GM19099 (cell line): ENCODE measurements at regions not wholly inside any gene's neighbourhood (a gene's known extent, or its start where the extent isn't known, plus 50 kb on each side); places are given as distances from the start of the nearest gene placed in this dataset.

ENCODE experiments used
- POLR2A ChIP-seq: IDR thresholded peaks from 3 replicates; pipeline ENCODE4 v1.6.1; 2011; ENCODE audit warnings: low read depth; ENCODE audit not compliant: insufficient read length; ENCODE audit errors: extremely low read depth

DNA sequence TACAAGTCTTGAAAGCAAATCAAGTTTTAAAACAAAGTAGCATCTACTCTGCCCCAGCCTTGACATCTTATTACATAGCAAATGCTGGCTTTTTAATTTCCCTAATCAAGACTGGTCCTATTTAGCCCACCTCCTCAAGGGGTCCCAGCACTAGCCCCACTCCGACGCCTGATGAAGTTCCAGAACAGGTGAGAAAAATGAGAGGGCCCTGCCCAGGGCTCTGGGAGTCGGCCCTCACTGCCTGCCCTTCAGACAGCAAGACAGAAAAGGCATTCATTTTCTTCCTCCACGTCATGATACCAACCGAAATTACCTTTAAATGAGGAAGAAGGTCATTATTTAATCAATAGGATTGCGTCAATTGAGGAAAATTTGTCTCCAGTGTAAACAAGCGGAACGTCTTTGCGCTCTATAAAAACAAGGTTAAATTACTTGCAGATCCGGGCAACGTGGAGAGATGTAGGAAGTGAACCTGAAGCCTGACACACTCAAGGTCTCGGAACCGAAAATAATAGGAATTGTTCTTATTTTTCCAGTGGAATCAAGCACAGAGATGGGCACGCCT lies 170.6 kb upstream of the PKDCC start:
- no peak for TF ChIP-seq POLR2A

DNA sequence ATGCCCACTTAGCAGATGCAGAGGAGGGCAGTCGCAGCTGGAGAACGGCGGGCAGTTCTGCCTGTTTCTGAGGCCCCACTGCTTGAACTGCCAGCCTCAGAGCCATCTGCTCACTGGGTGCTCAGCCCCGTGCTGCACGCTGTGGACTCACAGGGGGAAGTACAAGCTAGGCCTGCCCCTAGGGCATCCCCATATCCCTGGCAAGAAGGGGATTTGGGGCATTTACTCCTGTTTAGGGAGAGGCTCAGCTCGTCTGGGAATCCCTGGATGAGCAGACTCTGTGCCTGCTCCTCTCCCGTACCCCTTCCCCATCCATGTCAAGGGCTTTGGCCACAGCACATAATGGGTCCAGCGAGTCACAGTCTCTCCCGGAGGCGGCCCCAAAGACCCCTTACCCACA lies 169.8 kb upstream of the PKDCC start:
- no peak for TF ChIP-seq POLR2A

DNA sequence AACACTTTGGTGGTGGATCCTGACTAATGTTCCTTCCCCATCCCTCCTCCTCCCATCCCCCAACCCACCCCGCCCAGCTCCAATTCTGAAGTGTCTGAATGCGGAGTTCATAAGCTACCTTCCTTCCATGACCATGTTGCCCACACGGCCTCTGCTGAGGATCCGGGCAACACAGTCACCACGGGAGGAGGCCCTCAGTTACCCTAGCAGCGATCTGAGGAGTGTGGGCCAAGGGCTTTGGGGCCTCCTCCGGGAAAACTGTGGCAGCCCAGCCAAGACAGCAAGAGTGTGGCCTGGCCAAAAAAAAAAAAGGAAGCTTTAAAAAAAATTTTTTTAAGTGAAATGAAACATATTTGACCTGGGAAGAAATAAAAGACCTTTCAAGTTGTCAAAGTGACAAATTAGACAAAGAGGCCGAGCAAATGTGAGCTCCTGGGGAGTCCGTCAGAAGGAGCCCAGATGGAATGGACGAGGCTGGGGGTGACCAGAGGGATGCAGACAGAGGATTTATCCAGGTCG lies 169.0 kb upstream of the PKDCC start:
- no peak for TF ChIP-seq POLR2A

DNA sequence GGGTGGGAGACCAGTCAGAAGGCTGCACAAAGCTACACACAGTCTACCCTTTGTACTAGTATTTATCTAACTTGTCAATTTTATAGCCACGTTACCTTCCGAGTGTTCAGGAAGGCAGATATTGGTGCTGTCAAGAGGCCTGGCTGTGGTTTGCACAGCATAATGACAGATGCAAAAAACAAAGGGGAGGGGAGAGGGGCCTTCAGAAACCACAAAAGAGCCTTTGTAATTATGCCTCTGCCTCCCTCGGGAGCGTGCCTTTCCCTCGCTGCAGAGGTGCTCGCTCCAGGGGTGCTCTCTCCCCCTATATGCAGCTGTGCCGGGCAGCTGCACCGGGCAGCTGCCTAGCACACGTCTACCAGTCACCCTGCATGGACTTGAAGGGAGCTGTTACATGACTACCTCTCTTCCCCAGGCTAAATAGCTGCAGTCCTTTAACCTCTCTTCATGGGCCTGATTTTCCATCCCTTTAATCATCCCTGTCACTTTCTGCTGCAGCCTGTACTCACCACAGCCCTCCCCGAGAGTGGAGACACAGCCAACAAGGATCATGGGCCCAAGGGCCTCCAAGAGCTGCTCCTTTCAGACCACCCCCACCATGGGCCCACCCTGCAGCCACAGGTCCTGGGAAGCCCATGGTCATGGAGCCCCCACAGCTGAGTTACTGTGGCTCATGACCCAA lies 168.4 kb upstream of the PKDCC start:
- TF ChIP-seq POLR2A: no peak

DNA sequence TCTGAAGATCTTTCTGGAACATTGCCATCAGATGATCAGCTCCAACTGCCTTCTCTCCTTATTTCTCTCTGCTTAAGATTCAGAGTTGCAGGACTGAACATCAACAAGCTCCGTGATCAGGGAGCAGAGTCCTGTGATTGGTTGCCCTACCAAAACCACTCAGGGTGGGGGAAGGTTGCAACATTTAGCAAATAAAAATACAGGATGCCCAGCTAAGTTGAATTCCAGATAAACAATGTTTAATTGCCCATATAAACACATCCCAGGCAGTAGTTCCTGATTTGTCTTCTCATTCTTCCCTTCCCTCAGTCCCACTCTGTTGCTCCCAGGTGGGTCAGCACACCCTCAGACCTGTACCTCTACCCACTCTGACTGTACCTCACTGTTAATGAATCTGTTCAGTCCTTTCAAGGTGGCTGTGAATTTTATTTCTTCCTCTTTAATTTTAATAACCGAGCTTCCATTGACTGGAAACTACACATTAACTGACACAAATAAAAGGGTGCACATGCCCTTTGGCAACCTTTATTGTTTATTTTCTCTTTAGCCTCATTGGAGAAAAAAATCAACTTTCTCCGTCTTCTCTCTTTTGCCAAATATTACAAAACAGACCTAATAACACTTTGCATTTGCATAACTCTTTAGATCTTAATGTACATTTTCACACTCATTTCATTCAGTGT lies 167.1 kb upstream of the PKDCC start:
- TF ChIP-seq POLR2A: no peak

DNA sequence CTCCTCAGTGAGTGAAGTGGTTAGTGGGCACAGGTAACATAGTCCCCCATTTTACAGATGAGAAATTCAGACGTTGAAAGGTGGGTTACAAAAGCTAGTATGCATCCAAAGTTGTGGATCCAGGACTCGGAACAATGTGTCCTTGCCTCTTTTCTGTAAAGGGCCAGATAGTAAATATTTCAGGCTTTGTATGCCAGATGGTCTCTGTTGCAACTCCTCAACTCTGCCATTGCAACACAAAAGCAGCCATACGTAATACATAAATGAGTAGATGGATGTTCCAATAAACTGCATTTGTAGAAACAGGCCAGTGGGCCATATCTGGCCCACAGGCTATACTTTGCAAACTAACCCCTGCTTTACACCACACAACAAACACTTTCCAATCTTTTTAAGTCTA lies 166.6 kb upstream of the PKDCC start:
- TF ChIP-seq POLR2A: no peak

DNA sequence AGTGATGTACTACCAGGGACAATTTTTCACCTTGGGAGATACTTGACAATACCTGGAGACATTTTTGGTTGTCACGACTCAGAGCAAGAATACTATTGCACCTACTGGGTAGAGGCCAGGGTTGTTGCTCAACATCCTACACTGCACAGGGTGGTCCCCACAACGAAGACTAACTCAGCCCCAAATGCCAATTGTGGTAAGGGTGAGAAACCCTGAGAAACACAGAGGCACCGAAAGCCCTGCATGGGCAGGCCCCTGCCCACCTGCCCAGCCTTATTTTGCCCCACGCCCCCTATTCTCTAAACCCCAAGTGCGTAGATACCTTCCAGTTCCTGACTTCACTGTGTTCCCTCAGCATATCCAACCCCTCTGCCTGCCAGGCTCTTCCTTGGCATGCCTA lies 163.1 kb upstream of the PKDCC start:
- no peak for TF ChIP-seq POLR2A

DNA sequence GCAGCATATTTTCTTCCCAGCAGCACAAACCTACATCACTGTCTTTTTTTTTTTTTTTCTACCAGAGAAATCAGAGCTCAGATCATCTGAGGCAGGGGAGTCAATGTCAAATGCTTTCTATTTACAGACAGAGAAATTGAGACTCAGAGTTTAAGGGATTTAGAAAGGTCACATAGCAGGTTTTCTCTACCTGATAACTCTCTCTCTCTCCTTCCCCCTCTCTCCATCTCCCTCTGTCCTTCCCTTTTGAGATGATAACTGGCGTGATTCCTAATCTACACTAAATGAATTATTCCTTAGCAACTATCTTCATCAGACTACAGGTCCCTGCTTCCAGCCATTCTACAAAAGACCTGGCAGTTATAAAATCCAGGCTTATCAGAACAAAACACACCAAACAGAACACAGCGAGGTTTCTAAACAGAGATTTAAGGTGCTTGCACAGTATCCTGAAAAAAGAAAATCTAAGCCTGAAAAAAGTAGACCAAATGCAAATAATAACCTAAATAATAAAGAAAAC lies 161.6 kb upstream of the PKDCC start:
- no peak for TF ChIP-seq POLR2A

DNA sequence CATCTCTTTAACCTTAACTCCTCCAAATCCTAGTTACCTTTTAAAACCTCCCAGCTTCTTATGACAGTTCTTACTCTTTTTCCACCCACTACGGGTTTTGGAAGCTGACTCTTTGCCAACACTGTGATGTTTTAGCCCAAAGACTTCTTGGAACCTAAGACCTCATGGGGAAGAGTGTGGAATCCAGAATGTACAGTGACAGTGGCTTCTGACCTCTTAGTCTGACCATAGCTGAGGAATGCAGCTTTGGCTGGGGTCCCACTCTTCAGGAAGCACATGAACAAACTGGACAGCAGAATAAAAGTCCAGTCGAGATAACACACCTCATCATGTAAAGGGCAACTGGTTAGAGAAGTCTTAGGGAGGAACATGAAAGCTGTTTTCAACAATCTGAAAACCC lies 161.1 kb upstream of the PKDCC start:
- TF ChIP-seq POLR2A: no peak

DNA sequence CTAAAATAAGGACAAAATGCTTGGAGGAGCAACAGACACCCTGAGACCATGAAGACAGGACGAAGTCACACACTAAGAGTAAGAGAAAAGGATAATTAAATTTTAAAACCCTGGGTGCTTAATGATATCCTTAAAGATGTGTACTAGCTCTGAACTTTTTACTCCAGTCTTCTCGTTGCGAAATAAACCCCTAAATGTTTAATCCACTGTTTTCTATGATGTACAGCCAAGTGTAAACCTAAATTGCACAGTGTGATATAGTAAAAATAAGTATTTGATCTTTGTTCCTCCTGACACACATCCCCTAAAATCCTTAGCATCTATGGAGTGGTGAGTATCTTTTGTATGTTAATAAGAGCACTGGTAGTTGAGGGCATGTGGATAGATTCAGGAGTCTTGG lies 157.5 kb upstream of the PKDCC start:
- TF ChIP-seq POLR2A: no peak

DNA sequence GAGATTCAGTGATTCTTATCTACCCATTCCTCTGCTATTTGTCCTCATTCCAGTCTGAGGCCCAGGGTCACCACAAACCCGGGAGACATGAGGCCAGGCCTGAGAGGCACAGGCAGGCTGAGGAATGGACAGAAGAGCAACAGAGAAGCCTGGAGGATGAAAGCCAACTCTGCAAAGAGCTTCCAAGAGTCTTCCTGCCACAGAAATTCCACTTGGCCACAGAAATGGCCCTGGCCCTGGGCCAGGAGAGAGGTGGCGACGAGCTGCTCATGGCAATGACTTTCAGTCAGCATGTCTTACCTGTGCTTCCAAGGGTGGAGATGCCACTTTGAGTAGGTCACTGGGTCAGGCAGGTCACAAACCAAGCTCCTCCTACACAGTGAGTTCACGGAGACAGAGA lies 155.3 kb upstream of the PKDCC start:
- no peak for TF ChIP-seq POLR2A

DNA sequence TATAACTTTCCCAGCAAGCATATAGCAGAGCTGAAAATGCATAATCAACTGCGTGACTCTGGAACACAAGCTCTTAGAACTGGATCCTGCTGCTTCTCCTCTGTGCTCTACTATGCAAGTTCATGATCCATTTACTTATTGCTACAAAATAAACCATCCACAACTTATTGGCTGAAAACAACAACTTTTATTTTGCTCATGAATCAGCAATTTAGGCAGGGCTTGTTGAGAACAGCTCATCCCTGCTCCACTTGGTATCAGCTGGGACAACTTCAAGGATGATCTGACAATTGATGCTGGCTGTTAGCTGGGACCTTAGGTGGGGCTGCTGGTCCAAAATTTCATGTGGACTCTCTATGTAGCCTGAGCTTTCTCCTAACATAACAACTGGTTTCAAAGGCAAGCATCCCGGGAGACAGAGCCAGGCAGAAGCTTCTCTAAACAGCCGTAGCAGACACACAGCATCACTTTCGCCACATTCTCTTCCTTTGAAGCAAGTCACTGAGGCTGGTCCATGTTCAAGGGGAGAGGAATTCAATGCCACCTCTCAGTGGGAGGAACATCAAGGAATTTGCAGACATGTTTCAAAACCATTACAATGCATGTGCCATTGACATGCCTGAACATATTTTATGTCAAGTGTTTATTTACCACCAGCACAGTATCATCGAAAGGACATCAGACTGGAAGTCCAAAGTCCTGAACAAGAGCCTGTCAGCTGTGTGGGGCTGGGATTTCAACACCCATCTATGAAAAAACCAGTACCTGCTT lies 153.1 kb upstream of the PKDCC start:
- no peak for TF ChIP-seq POLR2A

DNA sequence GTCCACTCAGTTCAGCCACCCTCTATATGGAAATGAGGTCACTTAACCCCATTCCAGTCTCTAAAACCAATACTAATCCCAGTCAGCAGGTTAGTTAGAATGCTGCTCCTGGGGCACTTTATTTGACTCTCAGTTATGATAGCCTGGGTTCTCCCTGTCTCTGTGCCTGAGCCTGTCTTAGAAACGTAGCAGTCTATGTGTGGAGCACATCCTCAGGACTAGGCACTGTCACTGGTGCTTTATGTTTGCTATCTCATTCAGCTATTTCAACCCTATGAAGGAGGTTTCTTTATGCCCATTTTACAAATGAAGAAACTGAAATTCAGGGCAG lies 152.5 kb upstream of the PKDCC start:
- TF ChIP-seq POLR2A: no peak

DNA sequence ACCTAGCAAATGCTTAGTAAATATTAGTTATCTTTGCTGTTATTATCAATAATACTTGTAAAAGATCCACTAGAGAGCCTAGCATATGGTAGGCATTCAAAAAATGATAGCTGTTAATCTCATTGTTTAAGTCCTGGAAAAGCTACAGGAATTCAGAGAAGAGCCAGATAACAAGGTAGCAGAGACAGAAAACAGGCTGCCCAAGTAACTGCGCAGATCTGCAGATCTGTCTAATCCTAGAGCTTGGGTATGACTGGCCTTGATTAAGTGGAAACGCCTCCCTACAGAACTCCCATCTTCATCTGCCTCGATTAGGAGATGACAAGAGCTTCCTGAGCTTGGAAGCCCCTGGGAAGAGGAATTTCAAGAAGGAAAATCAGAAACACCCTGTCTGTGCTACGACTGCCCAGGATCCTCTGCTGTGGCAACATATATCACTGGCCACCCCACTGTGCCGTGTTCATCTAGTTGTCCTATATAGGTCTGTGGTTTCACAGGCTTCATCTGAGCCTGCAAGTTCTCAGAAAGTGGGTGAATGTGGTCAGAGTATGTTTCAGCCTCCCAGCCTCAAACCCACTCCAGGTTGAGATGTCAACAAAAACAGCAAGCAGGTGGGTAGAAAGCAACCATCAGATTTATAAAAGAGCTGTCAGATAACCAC lies 151.5 kb upstream of the PKDCC start:
- no peak for TF ChIP-seq POLR2A

DNA sequence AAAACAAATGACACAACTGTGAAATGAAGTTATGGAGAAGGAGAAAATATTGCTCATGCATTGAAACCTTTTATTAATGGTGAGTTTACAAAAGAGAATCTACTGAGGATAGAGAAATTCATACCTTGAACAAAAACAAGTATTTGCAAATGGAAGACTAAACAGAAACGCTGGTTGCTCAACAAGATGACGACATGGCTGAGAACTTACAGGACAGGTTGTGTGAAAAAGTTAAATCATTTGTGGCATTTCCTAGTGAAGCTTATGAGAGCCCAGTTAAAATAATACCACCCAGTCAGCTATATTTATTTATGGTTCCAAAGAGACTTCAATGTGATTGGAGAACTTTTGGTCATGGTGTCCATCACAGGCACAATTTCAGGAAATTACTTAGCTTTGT lies 148.6 kb upstream of the PKDCC start:
- no peak for TF ChIP-seq POLR2A
